Heart left ventricle (tissue), 13 donors: ENCODE measurements at regions not wholly inside any gene's neighbourhood (a gene's known extent, or its start where the extent isn't known, plus 50 kb on each side); places are given as distances from the start of the nearest gene placed in this dataset.

Experiments used
- CTCF ChIP-seq, 12 donors: fragments of 200-600 bp; sonication (generic) in 4 of 12; IDR thresholded peaks; one replicate each; pipeline versions ENCODE4 v1.5.0 to v1.8.0; 2018 to 2022; ENCODE audit warnings: antibody characterized with exemption in 12 of 12, mild to moderate bottlenecking in 5 of 12
- POLR2A ChIP-seq, 2 donors: fragments of 450-650 bp; IDR thresholded peaks; one replicate each; pipeline ENCODE4 v1.6.1; 2017; ENCODE audit warnings: antibody characterized with exemption in 2 of 2, mild to moderate bottlenecking in 2 of 2, moderate library complexity in 2 of 2
- donor health status: ischemic (EF 13 %, LVEDD 7.1; RV severe dilation, severe dysfunction).
- donor health status: DM: no; HTN: yes; CAD: no.
- donor health status: DM: no; HTN: no; CAD: no.
- donor health status: ischemic (EF 25% LVEDD 6.9; RV normal size, moderate dysfunction).
- donor health status: ischemic (EF 25% LVEDD 5.7; RV mildly dilated, moderate dysfunction).
- donor health status: ischemic (EF 35%, LVEDD 5.7; RV mildly dilated, moderate dysfunction).
- donor health status: nonischemic (EF 11% LVEDD 7.7; RV severe dilation, severe dysfunction).
- donor health status: DM: yes; HTN: yes; CAD: no.
- donor health status: PGD.
- donor health status: ischemic (EF 29% LVEDD 5.4; RV normal size, mild dysfunction).
- donor health status: nonischemic (EF 23%, LVEDD 6.1; RV moderate dilation, normal function).

- TF ChIP-seq CTCF (IDR thresholded peaks at IDR 0.05): no peak
- TF ChIP-seq POLR2A (IDR thresholded peaks at IDR 0.05): no peak
These were observed 286.9 kb downstream of the PTEN start for GRCh38 chr10:88150339-88150738.
